ENCODE measurements at regions not wholly inside any gene's neighbourhood (a gene's known extent, or its start where the extent isn't known, plus 50 kb on each side); places are given as distances from the start of the nearest gene placed in this dataset.

- no peak overlapping the region for H3K4me3 ChIP-seq (replicated peaks; ENCODE audit: insufficient read depth, low read length)
- no peak for TF ChIP-seq REST (IDR thresholded peaks at IDR 0.05; ENCODE audit: insufficient replicate concordance, low read depth)
- TF ChIP-seq GABPA (IDR thresholded peaks at IDR 0.05; ENCODE audit: low read depth) = no peak
- no peak for TF ChIP-seq SPI1 (IDR thresholded peaks at IDR 0.05; ENCODE audit: borderline replicate concordance, low read depth)
- no peak for TF ChIP-seq POLR2AphosphoS5 (IDR thresholded peaks at IDR 0.05; ENCODE audit: low read depth)
- TF ChIP-seq CTCF (IDR thresholded peaks at IDR 0.05; ENCODE audit: insufficient read depth, low read length) = no peak
- no peak overlapping the region for H3K27ac ChIP-seq (replicated peaks)
- H3K27me3 ChIP-seq (ENCODE audit: insufficient read depth, poor library complexity, severe bottlenecking) = no peaks in the 10 kb centered on the region
- no peak for DNase-seq (ENCODE audit: low read depth in 1 of 2, low spot score in 1 of 2)
Measured at GRCh38 chr22:48051796-48052620, 1289.6 kb downstream of the TBC1D22A start.

- Histone ChIP-seq H3K4me3 (replicated peaks; ENCODE audit: insufficient read depth, low read length) (no peak overlapping the region), H3K27me3 (ENCODE audit: insufficient read depth, poor library complexity, severe bottlenecking) (no peaks in the 10 kb centered on the region), H3K27ac (replicated peaks) (no peak overlapping the region)
- no peak for TF ChIP-seq GABPA (IDR thresholded peaks at IDR 0.05; ENCODE audit: low read depth)
- TF ChIP-seq SPI1 (IDR thresholded peaks at IDR 0.05; ENCODE audit: borderline replicate concordance, low read depth) = no peak
- no peak for TF ChIP-seq POLR2AphosphoS5 (IDR thresholded peaks at IDR 0.05; ENCODE audit: low read depth)
- TF ChIP-seq CTCF (IDR thresholded peaks at IDR 0.05; ENCODE audit: insufficient read depth, low read length) = no peak
- TF ChIP-seq REST (IDR thresholded peaks at IDR 0.05; ENCODE audit: insufficient replicate concordance, low read depth) = no peak
- no peak for DNase-seq (ENCODE audit: low read depth in 1 of 2, low spot score in 1 of 2)
Measured at GRCh38 chr22:48050836-48051235, 1288.4 kb downstream of the TBC1D22A start.

- DNase-seq (ENCODE audit: low read depth in 1 of 2, low spot score in 1 of 2) = no peak
- Histone ChIP-seq H3K27me3 (ENCODE audit: insufficient read depth, poor library complexity, severe bottlenecking) (no peaks in the 10 kb centered on the region), H3K27ac (replicated peaks) (no peak overlapping the region), H3K4me3 (replicated peaks; ENCODE audit: insufficient read depth, low read length) (no peak overlapping the region)
- TF ChIP-seq SPI1 (IDR thresholded peaks at IDR 0.05; ENCODE audit: borderline replicate concordance, low read depth) = no peak
Measured at GRCh38 chr22:48049116-48049515, 1286.7 kb downstream of the TBC1D22A start.

- DNase-seq (ENCODE audit: low read depth in 1 of 2, low spot score in 1 of 2) = no peak
- Histone ChIP-seq H3K27me3 (ENCODE audit: insufficient read depth, poor library complexity, severe bottlenecking) (no peaks in the 10 kb centered on the region), H3K4me3 (replicated peaks; ENCODE audit: insufficient read depth, low read length) (no peak overlapping the region), H3K27ac (replicated peaks) (no peak overlapping the region)
- TF ChIP-seq CTCF (IDR thresholded peaks at IDR 0.05; ENCODE audit: insufficient read depth, low read length) (no peak), SPI1 (IDR thresholded peaks at IDR 0.05; ENCODE audit: borderline replicate concordance, low read depth) (no peak), GABPA (IDR thresholded peaks at IDR 0.05; ENCODE audit: low read depth) (no peak), POLR2AphosphoS5 (IDR thresholded peaks at IDR 0.05; ENCODE audit: low read depth) (no peak), REST (IDR thresholded peaks at IDR 0.05; ENCODE audit: insufficient replicate concordance, low read depth) (no peak)
Measured at GRCh38 chr22:48047722-48048500, 1285.5 kb downstream of the TBC1D22A start.

Data from HL-60 (cell line).